Fibroblast of villous mesenchyme (primary cell): ENCODE measurements at regions not wholly inside any gene's neighbourhood (a gene's known extent, or its start where the extent isn't known, plus 50 kb on each side); places are given as distances from the start of the nearest gene placed in this dataset.
"Not testable (repeated sequence)": the region's sequence is repeated elsewhere in the genome, so short reads cannot be mapped to it uniquely, and the experiment has no call there.

ENCODE experiments used
- DNase-seq: peaks from one replicate; pipeline ENCODE4 v3.0.0-alpha.2; 2010; ENCODE audit warnings: low read depth
- H3K4me3 ChIP-seq: 2 replicates; pipeline ENCODE4 v1.5.1; 2011; ENCODE audit warnings: low read depth, mild to moderate bottlenecking, low read length
- CTCF ChIP-seq: IDR thresholded peaks from 2 replicates; pipeline ENCODE4 v1.5.1; 2012; ENCODE audit warnings: low read depth, mild to moderate bottlenecking, low read length; ENCODE audit not compliant: insufficient read depth

DNA sequence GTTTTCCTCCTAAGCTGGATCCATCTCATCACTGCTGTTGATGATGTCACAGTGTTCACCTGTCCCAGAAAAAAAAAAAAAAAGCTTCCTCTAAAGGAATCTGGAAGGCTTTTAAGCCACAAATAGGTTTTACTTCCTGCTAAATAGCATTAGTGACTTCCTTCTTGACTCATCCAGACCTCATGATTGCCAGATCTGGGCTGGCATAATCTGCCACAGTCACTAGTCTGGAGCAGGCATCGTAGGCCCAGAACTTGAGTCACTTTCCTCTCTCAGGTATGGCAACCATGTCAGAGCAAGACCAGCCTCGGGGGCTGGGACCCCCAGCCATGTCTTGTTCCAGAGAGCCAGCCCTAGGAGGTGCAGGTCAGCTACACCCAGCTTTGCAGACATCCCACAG is 266.5 kb upstream of the CADM2 start:
- no peak for DNase-seq
- no peak for TF ChIP-seq CTCF

GRCh38 chr3:84710288-84710687 is 248.5 kb upstream of the CADM2 start:
- DNase-seq, H3K4me3 ChIP-seq: not testable (repeated sequence)

More for the DNA sequence above, 266.5 kb upstream of the CADM2 start:
- no peak overlapping the region for H3K4me3 ChIP-seq

DNA sequence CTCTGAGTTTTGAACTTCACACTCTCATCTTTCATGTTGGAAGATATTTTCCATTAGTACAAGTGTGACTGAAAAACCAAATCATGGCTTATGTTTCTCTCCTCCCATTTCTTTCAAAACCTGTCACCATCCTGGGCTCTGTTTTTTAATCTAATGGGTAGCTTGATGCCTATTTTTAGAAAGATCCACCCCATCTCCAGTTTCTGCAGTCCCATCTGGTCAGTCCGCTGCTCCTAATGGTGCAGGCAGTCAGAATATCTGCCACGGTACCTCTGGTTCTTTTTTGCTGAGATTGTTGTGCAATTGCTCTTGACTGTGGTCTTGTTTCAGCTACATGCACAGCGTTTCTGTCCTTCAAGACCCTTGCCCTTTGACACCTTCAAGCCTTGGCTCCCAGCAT is 240.9 kb upstream of the CADM2 start:
- no peak for DNase-seq
- no peak overlapping the region for H3K4me3 ChIP-seq
- TF ChIP-seq CTCF, result no peak

GRCh38 chr3:84724877-84725276 is 233.9 kb upstream of the CADM2 start:
- no peak for TF ChIP-seq CTCF
- DNase-seq, result no peak
- H3K4me3 ChIP-seq, result no peak overlapping the region

DNA sequence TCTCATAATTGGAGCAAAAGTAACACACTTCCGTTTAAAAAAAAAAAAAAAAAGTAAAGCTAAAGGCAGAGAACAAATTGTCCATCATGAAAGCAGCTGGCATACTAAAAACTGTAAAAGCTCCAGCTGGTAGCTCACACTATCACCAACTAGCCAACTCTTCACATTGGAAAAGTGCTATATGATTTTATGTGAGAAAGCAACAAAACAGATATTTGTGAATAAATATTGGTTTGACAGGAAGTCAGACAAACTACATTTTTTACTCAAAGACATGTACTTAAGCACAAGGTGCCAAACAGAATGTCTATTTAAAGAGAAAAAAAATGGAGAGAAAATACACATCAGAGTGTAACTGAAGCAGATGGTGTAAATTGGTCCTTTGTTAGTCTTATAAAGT is 231.2 kb upstream of the CADM2 start:
- H3K4me3 ChIP-seq, result no peak overlapping the region
- TF ChIP-seq CTCF, result no peak
- DNase-seq, result no peak

GRCh38 chr3:84734731-84735130 is 224.1 kb upstream of the CADM2 start:
- DNase-seq, H3K4me3 ChIP-seq: not testable (repeated sequence)

- no peak for DNase-seq
- no peak overlapping the region for H3K4me3 ChIP-seq
- no peak for TF ChIP-seq CTCF
Observed at GRCh38 chr3:84738086-84738485, 220.7 kb upstream of the CADM2 start.

GRCh38 chr3:84742915-84743425 is 215.8 kb upstream of the CADM2 start:
- DNase-seq, result no peak
- H3K4me3 ChIP-seq, result no peak overlapping the region
- TF ChIP-seq CTCF, result no peak
